Osteoblast (primary cell): ENCODE measurements at regions not wholly inside any gene's neighbourhood (a gene's known extent, or its start where the extent isn't known, plus 50 kb on each side); places are given as distances from the start of the nearest gene placed in this dataset.

Source experiments
- DNase-seq: peaks from one replicate; pipeline ENCODE4 v3.0.0; 2011; ENCODE audit warnings: low spot score, mixed read lengths; ENCODE audit not compliant: insufficient read length; ENCODE audit errors: missing footprints
- H2AFZ ChIP-seq: 2 replicates; pipeline ENCODE4 v1.6.0; 2011; ENCODE audit warnings: mild to moderate bottlenecking, low read length
- H3K27ac ChIP-seq: 2 replicates; pipeline ENCODE4 v1.5.1; 2011; ENCODE audit warnings: mild to moderate bottlenecking, low read depth, low read length, moderate library complexity
- H3K27me3 ChIP-seq: 2 replicates; pipeline ENCODE4 v1.6.0; 2012; ENCODE audit warnings: mild to moderate bottlenecking, control low read depth, inconsistent platforms, low read length, moderate library complexity; ENCODE audit not compliant: insufficient read depth
- H3K36me3 ChIP-seq: 2 replicates; pipeline ENCODE4 v1.5.1; 2011; ENCODE audit warnings: mild to moderate bottlenecking, low read length, control low read depth, moderate library complexity; ENCODE audit not compliant: insufficient read depth
- H3K4me1 ChIP-seq: 2 replicates; pipeline ENCODE4 v1.5.1; 2011; ENCODE audit warnings: mild to moderate bottlenecking, low read length, control low read depth, moderate library complexity; ENCODE audit not compliant: insufficient read depth
- H3K4me2 ChIP-seq: 2 replicates; pipeline ENCODE4 v1.6.0; 2011; ENCODE audit warnings: mild to moderate bottlenecking, low read length; ENCODE audit not compliant: insufficient read depth
- H3K4me3 ChIP-seq: fragments of 200-600 bp; sonication (generic); 3 replicates; pipeline ENCODE4 v1.5.1; 2012; ENCODE audit warnings: mild to moderate bottlenecking, low read length, inconsistent platforms; ENCODE audit not compliant: insufficient read depth
- H3K79me2 ChIP-seq: 2 replicates; pipeline ENCODE4 v1.6.0; 2012; ENCODE audit warnings: mild to moderate bottlenecking, low read length, control low read depth, inconsistent platforms; ENCODE audit not compliant: insufficient read depth
- H3K9me3 ChIP-seq: 2 replicates; pipeline ENCODE4 v1.5.1; 2011; ENCODE audit warnings: low read depth, low read length, control low read depth
- H4K20me1 ChIP-seq: 2 replicates; pipeline ENCODE4 v1.6.0; 2012; ENCODE audit warnings: mild to moderate bottlenecking, low read length, control low read depth; ENCODE audit not compliant: insufficient read depth
- CTCF ChIP-seq: IDR thresholded peaks from 2 replicates; pipeline ENCODE4 v1.5.1; 2011; ENCODE audit warnings: mild to moderate bottlenecking, low read depth, low read length, moderate library complexity; ENCODE audit errors: extremely low read depth

GRCh38 chr5:8213701-8214240, 344.8 kb downstream of the MTRR start:
- no peaks in the 10 kb centered on the region for H3K36me3 ChIP-seq
- no peak overlapping the region for H3K4me3 ChIP-seq

GRCh38 chr5:8216921-8217320, 348.0 kb downstream of the MTRR start:
- Histone ChIP-seq H4K20me1 (no peaks in the 10 kb centered on the region), H3K4me1 (no peaks in the 10 kb centered on the region), H3K36me3 (no peaks in the 10 kb centered on the region), H3K79me2 (no peaks in the 10 kb centered on the region), H3K9me3 (no peaks in the 10 kb centered on the region), H3K27ac (no peak overlapping the region), H3K4me2 (no peak overlapping the region), H3K4me3 (no peak overlapping the region), H3K27me3 (no peaks in the 10 kb centered on the region), H2AFZ (no peak overlapping the region)
- peak; percentile 13 for DNase-seq
- no peak for TF ChIP-seq CTCF

More at GRCh38 chr5:8213701-8214240, 344.8 kb downstream of the MTRR start:
- H3K27ac ChIP-seq, result no peak overlapping the region
- no peaks in the 10 kb centered on the region for H4K20me1 ChIP-seq
- no peaks in the 10 kb centered on the region for H3K79me2 ChIP-seq
- TF ChIP-seq CTCF, result no peak
- no peak overlapping the region for H3K4me2 ChIP-seq
- no peak for DNase-seq
- H3K9me3 ChIP-seq, result no peaks in the 10 kb centered on the region
- H3K27me3 ChIP-seq, result no peaks in the 10 kb centered on the region
- no peaks in the 10 kb centered on the region for H3K4me1 ChIP-seq
- H2AFZ ChIP-seq, result no peak overlapping the region

- no peak for DNase-seq
- H3K36me3 ChIP-seq, result no peaks in the 10 kb centered on the region
- no peaks in the 10 kb centered on the region for H3K9me3 ChIP-seq
- H3K4me2 ChIP-seq, result no peak overlapping the region
- no peak overlapping the region for H2AFZ ChIP-seq
- no peaks in the 10 kb centered on the region for H3K4me1 ChIP-seq
- no peak overlapping the region for H3K4me3 ChIP-seq
- no peaks in the 10 kb centered on the region for H3K27me3 ChIP-seq
- TF ChIP-seq CTCF, result no peak
- H3K79me2 ChIP-seq, result no peaks in the 10 kb centered on the region
- no peak overlapping the region for H3K27ac ChIP-seq
- no peaks in the 10 kb centered on the region for H4K20me1 ChIP-seq
These were observed 357.2 kb downstream of the MTRR start for GRCh38 chr5:8226148-8226547.

- Histone ChIP-seq H3K27ac (no peak overlapping the region), H3K79me2 (no peaks in the 10 kb centered on the region), H2AFZ (no peak overlapping the region), H3K27me3 (no peaks in the 10 kb centered on the region), H4K20me1 (no peaks in the 10 kb centered on the region), H3K4me3 (no peak overlapping the region), H3K9me3 (no peaks in the 10 kb centered on the region), H3K4me1 (no peaks in the 10 kb centered on the region), H3K4me2 (no peak overlapping the region), H3K36me3 (no peaks in the 10 kb centered on the region)
- TF ChIP-seq CTCF, result no peak
- DNase-seq, result no peak
These were observed 358.2 kb downstream of the MTRR start for GRCh38 chr5:8227112-8227511.
